ENCODE measurements at regions not wholly inside any gene's neighbourhood (a gene's known extent, or its start where the extent isn't known, plus 50 kb on each side); places are given as distances from the start of the nearest gene placed in this dataset.

DNA sequence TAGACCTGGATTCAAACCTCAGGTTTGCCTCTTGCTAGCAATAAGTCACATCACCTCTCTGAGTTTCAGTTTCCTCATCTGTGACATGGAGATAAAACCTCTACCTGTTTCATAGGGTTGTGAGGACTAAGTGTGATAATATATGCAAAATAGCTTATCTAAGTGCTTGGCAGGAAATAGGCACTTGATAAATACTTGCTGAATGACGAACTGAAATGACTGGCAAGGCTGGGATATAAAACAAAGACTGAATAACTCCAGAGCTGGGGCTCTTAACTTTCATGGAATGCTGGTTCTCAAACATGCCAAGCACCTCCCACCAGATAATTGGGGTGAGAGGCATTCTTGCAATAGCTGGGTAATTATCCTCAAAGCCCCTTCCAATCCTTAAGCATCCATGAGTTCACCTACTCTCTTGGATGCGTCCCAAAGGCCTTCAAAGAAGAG is 87.6 kb downstream of the ADRB2 start:
- no peak for TF ChIP-seq CTCF (IDR thresholded peaks at IDR 0.05)
- no peak for TF ChIP-seq POLR2A (IDR thresholded peaks at IDR 0.05)
